Fibroblast of villous mesenchyme (primary cell): ENCODE measurements at regions not wholly inside any gene's neighbourhood (a gene's known extent, or its start where the extent isn't known, plus 50 kb on each side); places are given as distances from the start of the nearest gene placed in this dataset.
A peak's percentile ranks its signal among the peaks of the same experiment; 100 is the strongest.

Source experiments
- DNase-seq: peaks from one replicate; pipeline ENCODE4 v3.0.0-alpha.2; 2010; ENCODE audit warnings: low read depth
- H3K4me3 ChIP-seq: 2 replicates; pipeline ENCODE4 v1.5.1; 2011; ENCODE audit warnings: low read depth, mild to moderate bottlenecking, low read length
- TF ChIP-seq, protein P1 (sequence below): IDR thresholded peaks from 2 replicates; pipeline ENCODE4 v1.5.1; 2012; ENCODE audit warnings: low read depth, mild to moderate bottlenecking, low read length; ENCODE audit not compliant: insufficient read depth

DNA sequence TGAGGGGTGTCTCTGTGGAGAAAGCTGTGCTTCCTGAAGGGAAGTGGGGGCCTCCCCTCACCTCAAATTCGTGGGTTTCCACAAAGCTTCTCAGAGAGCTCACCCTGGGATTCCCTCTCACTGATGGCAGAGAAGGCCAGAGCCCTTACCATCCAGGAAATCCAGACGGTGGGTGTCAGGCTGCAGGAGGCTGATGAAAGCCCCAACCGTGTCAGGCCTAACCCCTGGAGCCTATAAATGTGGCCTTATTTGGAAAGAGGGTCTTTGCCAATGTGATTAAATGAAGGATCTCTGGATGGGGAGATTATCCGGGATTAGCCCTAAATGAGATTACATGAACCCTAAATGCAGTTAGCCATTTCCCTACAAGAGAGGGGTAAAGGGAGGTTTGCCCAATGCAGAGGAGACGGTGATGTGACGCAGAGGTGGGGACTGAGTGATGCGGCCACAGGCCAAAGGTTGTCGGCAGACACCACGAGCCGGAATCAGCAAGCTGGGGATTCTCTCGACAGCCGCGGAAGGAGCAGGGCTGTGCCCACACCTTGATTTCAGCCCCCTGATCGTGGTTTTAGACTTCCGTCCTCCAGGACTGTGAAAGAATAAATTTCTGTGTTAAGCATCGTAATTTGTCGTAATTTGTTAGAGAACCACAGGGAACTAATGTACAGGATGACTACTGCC is 82.6 kb downstream of the TOMM20 start:
- no peak for DNase-seq
- TF ChIP-seq, protein P1, sequence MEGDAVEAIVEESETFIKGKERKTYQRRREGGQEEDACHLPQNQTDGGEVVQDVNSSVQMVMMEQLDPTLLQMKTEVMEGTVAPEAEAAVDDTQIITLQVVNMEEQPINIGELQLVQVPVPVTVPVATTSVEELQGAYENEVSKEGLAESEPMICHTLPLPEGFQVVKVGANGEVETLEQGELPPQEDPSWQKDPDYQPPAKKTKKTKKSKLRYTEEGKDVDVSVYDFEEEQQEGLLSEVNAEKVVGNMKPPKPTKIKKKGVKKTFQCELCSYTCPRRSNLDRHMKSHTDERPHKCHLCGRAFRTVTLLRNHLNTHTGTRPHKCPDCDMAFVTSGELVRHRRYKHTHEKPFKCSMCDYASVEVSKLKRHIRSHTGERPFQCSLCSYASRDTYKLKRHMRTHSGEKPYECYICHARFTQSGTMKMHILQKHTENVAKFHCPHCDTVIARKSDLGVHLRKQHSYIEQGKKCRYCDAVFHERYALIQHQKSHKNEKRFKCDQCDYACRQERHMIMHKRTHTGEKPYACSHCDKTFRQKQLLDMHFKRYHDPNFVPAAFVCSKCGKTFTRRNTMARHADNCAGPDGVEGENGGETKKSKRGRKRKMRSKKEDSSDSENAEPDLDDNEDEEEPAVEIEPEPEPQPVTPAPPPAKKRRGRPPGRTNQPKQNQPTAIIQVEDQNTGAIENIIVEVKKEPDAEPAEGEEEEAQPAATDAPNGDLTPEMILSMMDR: no peak
- H3K4me3 ChIP-seq: no peak overlapping the region

DNA sequence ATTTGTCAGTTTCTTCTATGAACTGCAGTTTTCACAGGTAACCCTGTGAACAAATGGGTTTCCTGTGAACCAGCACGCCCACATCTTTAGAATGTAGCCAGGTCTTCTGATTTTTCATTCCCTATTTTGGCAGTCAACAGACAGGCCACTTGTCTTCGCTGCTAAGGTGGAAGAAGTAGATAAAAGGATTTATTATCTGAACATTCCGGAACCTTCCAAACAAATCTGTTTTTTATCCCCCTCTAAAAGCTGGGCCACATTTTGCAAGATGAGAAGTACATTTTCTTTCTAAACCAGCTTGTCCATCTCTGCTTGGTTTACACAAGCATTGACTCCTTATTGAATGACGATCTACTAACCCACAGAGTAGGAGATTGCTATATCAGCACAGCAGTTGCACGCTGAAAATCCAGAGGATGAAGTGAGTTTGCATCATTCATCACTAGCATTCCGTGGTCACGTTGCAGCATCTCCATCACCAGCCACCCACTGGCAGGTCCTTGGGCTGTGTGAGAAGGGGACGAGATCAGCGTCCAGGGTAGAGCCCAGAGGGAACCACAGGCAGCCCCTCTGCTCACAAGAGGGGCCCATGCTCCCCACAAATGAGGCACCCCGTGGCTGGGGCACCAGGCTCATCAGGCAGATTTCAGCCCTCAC is 83.5 kb downstream of the TOMM20 start:
- DNase-seq: peak; percentile 56
- TF ChIP-seq, protein P1: no peak

DNA sequence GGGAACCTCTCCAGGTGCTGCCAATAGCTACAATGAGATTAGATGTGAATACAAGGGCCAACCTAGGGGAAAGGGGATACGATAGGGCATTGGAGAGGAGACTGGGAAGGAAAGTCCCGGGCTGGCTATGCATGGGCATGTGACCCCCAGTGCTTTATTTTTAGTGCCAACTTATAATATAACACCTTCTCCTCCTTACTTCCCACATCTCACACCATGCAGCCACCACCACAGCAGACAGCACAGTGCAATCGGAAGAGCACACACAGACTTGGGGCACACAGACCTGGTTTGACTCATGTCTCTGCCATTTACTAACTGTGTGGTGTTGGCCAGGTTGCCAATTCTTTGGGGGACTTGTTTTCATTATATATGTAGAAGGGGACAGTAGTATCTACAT is 85.4 kb downstream of the TOMM20 start:
- TF ChIP-seq, protein P1: no peak
- H3K4me3 ChIP-seq: no peak overlapping the region
- no peak for DNase-seq

More for the DNA sequence above, 83.5 kb downstream of the TOMM20 start:
- H3K4me3 ChIP-seq: no peak overlapping the region

DNA sequence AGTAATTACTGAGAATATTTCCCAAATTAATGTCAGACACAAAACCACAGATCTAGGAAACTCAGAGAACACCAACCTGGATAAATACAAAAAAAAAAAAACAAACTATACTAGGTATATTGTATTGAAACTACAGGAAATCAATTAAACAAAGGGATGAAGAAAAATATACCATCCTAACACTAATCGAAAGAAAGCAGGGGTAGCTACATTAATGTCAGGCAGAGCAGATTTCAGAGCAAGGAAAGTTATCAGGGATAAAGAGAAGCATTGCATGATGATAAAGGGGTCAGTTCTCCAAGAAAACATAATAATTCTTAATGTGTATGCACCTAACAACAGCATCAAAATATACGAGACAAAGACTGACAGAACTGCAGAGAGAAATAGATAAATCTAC is 89.9 kb downstream of the TOMM20 start:
- TF ChIP-seq, protein P1: no peak
- H3K4me3 ChIP-seq: no peak overlapping the region
- no peak for DNase-seq

DNA sequence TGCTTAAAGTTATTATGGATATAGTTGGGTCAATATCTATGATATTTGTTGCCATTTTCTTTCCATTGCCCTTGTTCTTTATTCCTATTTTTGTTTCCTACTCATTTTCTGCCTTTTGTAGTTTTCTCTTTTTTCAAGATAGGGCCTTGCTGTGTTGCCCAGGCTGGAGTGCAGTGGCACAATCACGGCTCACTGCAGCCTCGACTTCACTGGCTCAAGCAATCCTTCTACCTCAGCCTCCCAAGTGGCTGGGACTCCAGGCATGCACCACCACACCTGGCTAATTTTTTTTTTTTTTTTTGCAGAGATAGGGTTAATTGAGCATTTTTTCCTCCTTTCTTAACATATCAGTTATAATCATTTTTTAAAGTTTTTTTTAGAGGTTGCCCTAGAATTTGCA is 92.7 kb downstream of the TOMM20 start:
- H3K4me3 ChIP-seq: no peak overlapping the region
- TF ChIP-seq, protein P1: no peak
- no peak for DNase-seq

DNA sequence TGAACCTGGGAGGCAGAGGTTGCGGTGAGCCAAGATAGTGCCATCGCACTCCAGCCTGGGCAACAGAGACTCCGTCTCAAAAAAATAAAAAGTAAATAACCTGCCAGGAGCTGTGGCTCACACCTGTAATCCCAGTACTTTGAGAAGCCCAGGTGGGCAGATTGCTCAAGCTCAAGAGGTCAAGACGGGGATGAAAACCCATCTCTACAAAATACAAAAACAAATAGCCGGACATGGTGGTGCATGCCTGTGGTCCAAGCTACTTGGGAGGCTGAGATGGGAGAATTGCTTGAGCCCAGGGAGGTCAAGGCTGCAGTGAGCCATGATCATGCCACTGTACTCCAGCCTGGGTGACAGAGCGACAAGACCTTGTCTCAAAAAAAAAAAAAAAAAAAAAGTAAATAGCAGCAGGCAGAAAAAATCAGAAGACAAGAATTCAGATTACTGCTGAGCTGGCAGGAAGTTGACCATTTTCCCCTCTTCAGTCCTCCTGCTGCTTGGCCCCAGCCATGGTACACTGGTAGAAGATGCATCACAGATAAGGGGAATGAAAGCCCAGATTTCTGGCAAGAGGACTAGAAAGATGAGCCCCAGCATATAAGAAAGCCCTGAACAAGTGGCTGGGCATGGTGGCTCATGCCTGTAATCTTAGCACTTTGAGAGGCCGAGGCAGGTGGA is 97.6 kb downstream of the TOMM20 start:
- H3K4me3 ChIP-seq: no peak overlapping the region
- DNase-seq: no peak
- TF ChIP-seq, protein P1: no peak
